WTC11 (cell line): ENCODE measurements at regions not wholly inside any gene's neighbourhood (a gene's known extent, or its start where the extent isn't known, plus 50 kb on each side); places are given as distances from the start of the nearest gene placed in this dataset.

ENCODE experiments used
- ATAC-seq: fragments of 200-7000 bp; cut with Tn5 transposase; 2 replicates; pipeline ENCODE4 v1.10.0; 2021; ENCODE audit warnings: mild to moderate bottlenecking, moderate library complexity
- CTCF ChIA-PET: fragments of 300-600 bp; sonication (Branson Sonifier 250); formaldehyde crosslinking; loops from one replicate; lab custom pipeline; 2021; ENCODE audit warnings: antibody characterized with exemption; lab: Charles Lee
- POLR2A ChIA-PET: fragments of 350-600 bp; sonication (Branson Sonifier 250); formaldehyde crosslinking; loops from one replicate; lab custom pipeline; 2021; ENCODE audit warnings: antibody characterized with exemption; lab: Charles Lee
- DNase-seq: peaks from one replicate; pipeline ENCODE4 v3.0.0; 2021; ENCODE audit warnings: low spot score
- H3K27ac Mint-ChIP-seq: 2 replicates; pipeline ENCODE4 v1.8.0; 2021; ENCODE audit warnings: mixed read lengths
- H3K27me3 Mint-ChIP-seq: 2 replicates; pipeline ENCODE4 v1.8.0; 2021; ENCODE audit warnings: low read depth, mild to moderate bottlenecking, moderate library complexity, mixed read lengths
- H3K36me3 Mint-ChIP-seq: 2 replicates; pipeline ENCODE4 v1.8.0; 2021; ENCODE audit warnings: mixed read lengths
- H3K4me1 Mint-ChIP-seq: 2 replicates; pipeline ENCODE4 v1.8.0; 2022; ENCODE audit warnings: mixed read lengths
- H3K4me3 Mint-ChIP-seq: 2 replicates; pipeline ENCODE4 v1.8.0; 2021; ENCODE audit warnings: mild to moderate bottlenecking, moderate library complexity, mixed read lengths
- H3K9me3 Mint-ChIP-seq: 2 replicates; pipeline ENCODE4 v1.8.0; 2021; ENCODE audit warnings: mixed read lengths
- ATF1 ChIP-seq: sonication (generic); formaldehyde crosslinking; IDR thresholded peaks from 2 replicates; pipeline ENCODE4 v1.8.1; 2023; ENCODE audit warnings: mild to moderate bottlenecking, moderate library complexity, missing genetic modification reagents
- CREM ChIP-seq: sonication (generic); formaldehyde crosslinking; IDR thresholded peaks from 2 replicates; pipeline ENCODE4 v1.8.1; 2022; ENCODE audit warnings: mild to moderate bottlenecking, missing genetic modification reagents, moderate library complexity
- ETV6 ChIP-seq: sonication (generic); formaldehyde crosslinking; IDR thresholded peaks from 2 replicates; pipeline ENCODE4 v1.8.1; 2022; ENCODE audit warnings: mild to moderate bottlenecking, missing genetic modification reagents
- FOXK1 ChIP-seq: sonication (generic); formaldehyde crosslinking; IDR thresholded peaks from 2 replicates; pipeline ENCODE4 v1.8.0; 2022; ENCODE audit warnings: mild to moderate bottlenecking, moderate library complexity, missing genetic modification reagents
- MXD4 ChIP-seq: fragments of 250-450 bp; sonication (Bioruptor Pico); IDR thresholded peaks from 2 replicates; pipeline ENCODE4 v1.8.0; 2021; ENCODE audit warnings: mild to moderate bottlenecking, moderate library complexity, borderline replicate concordance
- NR1H2 ChIP-seq: sonication (generic); formaldehyde crosslinking; IDR thresholded peaks from 2 replicates; pipeline ENCODE4 v1.9.0; 2021; ENCODE audit warnings: mild to moderate bottlenecking, moderate library complexity, missing genetic modification reagents
- PRRX2 ChIP-seq: fragments of 250-450 bp; sonication (Bioruptor Pico); IDR thresholded peaks from 2 replicates; pipeline ENCODE4 v1.8.0; 2021; ENCODE audit warnings: mild to moderate bottlenecking
- RORB ChIP-seq: fragments of 250-450 bp; sonication (Bioruptor Pico); IDR thresholded peaks from 2 replicates; pipeline ENCODE4 v1.9.0; 2021; ENCODE audit warnings: mild to moderate bottlenecking
- TP53 ChIP-seq: sonication (generic); formaldehyde crosslinking; IDR thresholded peaks from 2 replicates; pipeline ENCODE4 v1.8.1; 2023; ENCODE audit warnings: mild to moderate bottlenecking, missing genetic modification reagents
- ZNF232 ChIP-seq: sonication (generic); formaldehyde crosslinking; IDR thresholded peaks from 2 replicates; pipeline ENCODE4 v1.8.0; 2022; ENCODE audit warnings: mild to moderate bottlenecking, missing genetic modification reagents
- ZNF317 ChIP-seq: sonication (generic); formaldehyde crosslinking; IDR thresholded peaks from 2 replicates; pipeline ENCODE4 v1.8.1; 2023; ENCODE audit warnings: low read depth, mild to moderate bottlenecking, moderate library complexity, missing genetic modification reagents, borderline replicate concordance
- TF ChIP-seq, protein P1 (sequence below): fragments of 250-450 bp; sonication (Bioruptor Pico); IDR thresholded peaks from 2 replicates; pipeline ENCODE4 v1.8.0; 2021; ENCODE audit warnings: mild to moderate bottlenecking
- TF ChIP-seq, protein P2 (sequence below): fragments of 250-450 bp; sonication (Bioruptor Pico); IDR thresholded peaks from 2 replicates; pipeline ENCODE4 v2.1.2; 2022; ENCODE audit warnings: mild to moderate bottlenecking, moderate library complexity
- TF ChIP-seq, protein P3 (sequence below): sonication (generic); formaldehyde crosslinking; conservative IDR thresholded peaks from 2 replicates; pipeline ENCODE4 v1.8.1; 2022; ENCODE audit warnings: mild to moderate bottlenecking, missing genetic modification reagents
- TF ChIP-seq, protein P4 (sequence below): sonication (generic); formaldehyde crosslinking; IDR thresholded peaks from 2 replicates; pipeline ENCODE4 v1.8.1; 2023; ENCODE audit warnings: mild to moderate bottlenecking, missing genetic modification reagents, moderate library complexity
- TF ChIP-seq, protein P5 (sequence below): sonication (generic); formaldehyde crosslinking; IDR thresholded peaks from 2 replicates; pipeline ENCODE4 v1.8.1; 2023; ENCODE audit warnings: mild to moderate bottlenecking, moderate library complexity, missing genetic modification reagents
- TF ChIP-seq, protein P6 (sequence below): fragments of 250-450 bp; sonication (Bioruptor Pico); IDR thresholded peaks from 2 replicates; pipeline ENCODE4 v1.9.0; 2021; ENCODE audit warnings: mild to moderate bottlenecking, borderline replicate concordance
- TF ChIP-seq, protein P7 (sequence below): sonication (generic); formaldehyde crosslinking; IDR thresholded peaks from 2 replicates; pipeline ENCODE4 v1.8.1; 2022; ENCODE audit warnings: low read depth, missing genetic modification reagents, borderline replicate concordance
- TF ChIP-seq, protein P8 (sequence below): fragments of 250-450 bp; sonication (Bioruptor Pico); IDR thresholded peaks from 2 replicates; pipeline ENCODE4 v1.9.0; 2021; ENCODE audit warnings: mild to moderate bottlenecking
- TF ChIP-seq, protein P9 (sequence below): fragments of 250-450 bp; sonication (Bioruptor Pico); conservative IDR thresholded peaks from 2 replicates; pipeline ENCODE4 v1.9.0; 2021; ENCODE audit warnings: mild to moderate bottlenecking

DNA sequence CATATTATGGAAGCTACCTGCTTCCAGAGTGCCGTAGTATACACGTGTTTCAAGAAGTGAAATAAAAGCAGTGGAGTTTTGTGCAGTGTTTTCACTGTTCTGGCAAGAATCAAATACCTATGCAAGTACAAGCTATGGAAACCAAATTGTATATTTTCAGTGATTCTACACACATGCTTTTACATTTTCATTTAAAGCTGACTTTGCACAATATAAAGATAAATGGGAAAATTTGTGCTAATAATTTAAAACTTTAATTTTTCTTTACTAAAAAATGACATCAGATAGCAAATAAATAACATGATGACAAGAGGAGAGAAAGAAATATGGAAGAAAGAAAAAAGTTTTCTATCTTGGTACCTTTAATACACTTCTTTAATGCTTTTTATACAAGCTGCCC lies 393.7 kb upstream of the NPVF start (continued):
- TF ChIP-seq, protein P1, sequence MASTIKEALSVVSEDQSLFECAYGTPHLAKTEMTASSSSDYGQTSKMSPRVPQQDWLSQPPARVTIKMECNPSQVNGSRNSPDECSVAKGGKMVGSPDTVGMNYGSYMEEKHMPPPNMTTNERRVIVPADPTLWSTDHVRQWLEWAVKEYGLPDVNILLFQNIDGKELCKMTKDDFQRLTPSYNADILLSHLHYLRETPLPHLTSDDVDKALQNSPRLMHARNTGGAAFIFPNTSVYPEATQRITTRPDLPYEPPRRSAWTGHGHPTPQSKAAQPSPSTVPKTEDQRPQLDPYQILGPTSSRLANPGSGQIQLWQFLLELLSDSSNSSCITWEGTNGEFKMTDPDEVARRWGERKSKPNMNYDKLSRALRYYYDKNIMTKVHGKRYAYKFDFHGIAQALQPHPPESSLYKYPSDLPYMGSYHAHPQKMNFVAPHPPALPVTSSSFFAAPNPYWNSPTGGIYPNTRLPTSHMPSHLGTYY (CRISPR knock-in tag), result no peak
- TF ChIP-seq, protein P2, sequence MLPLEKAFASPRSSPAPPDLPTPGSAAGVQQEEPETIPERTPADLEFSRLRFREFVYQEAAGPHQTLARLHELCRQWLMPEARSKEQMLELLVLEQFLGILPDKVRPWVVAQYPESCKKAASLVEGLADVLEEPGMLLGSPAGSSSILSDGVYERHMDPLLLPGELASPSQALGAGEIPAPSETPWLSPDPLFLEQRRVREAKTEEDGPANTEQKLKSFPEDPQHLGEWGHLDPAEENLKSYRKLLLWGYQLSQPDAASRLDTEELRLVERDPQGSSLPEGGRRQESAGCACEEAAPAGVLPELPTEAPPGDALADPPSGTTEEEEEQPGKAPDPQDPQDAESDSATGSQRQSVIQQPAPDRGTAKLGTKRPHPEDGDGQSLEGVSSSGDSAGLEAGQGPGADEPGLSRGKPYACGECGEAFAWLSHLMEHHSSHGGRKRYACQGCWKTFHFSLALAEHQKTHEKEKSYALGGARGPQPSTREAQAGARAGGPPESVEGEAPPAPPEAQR (CRISPR knock-in tag), result no peak
- no peak for TF ChIP-seq ZNF317 (CRISPR knock-in tag)
- TF ChIP-seq TP53 (CRISPR knock-in tag), result no peak
- no peak for TF ChIP-seq ATF1 (CRISPR knock-in tag)
- TF ChIP-seq NR1H2, result no peak
- TF ChIP-seq PRRX2 (CRISPR knock-in tag), result no peak
- no peak for TF ChIP-seq FOXK1
- no peak for TF ChIP-seq ZNF232 (CRISPR knock-in tag)
- TF ChIP-seq ETV6 (CRISPR knock-in tag), result no peak
- no peak for TF ChIP-seq MXD4
- TF ChIP-seq, protein P3, sequence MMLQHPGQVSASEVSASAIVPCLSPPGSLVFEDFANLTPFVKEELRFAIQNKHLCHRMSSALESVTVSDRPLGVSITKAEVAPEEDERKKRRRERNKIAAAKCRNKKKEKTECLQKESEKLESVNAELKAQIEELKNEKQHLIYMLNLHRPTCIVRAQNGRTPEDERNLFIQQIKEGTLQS, result no peak

DNA sequence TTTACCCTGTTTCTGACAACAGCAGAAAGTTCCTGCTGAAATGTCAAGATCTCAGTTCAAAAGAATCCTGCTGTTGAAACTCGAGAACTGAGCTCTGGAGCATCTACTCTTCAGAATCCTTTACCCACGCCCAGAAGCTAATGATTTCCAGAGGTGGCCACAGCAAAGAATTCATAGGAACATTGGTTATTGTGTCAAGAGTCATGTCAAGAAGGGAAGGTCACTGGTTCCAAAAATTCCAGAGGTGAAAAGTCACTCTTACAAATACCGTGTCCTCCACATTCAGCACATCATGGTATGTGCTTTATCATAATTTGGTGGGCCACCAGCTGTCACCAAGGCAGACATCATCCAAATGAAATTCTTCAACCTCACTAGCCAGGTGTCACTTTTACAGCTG lies 394.4 kb upstream of the NPVF start:
- POLR2A ChIA-PET, result no interaction called here
- Mint-ChIP-seq H3K27ac (no peak overlapping the region), H3K4me1 (peaks cover 11% of the 10 kb centered on the region), H3K4me3 (no peak overlapping the region), H3K36me3 (no peaks in the 10 kb centered on the region; the same call in 1 of the 2 replicates), H3K9me3 (peaks cover 4% of the 10 kb centered on the region; the same call in 1 of the 2 replicates), H3K27me3 (no peaks in the 10 kb centered on the region)
- DNase-seq (no peak), ATAC-seq (no peak)
- CTCF ChIA-PET, result no interaction called here
- no peak for TF ChIP-seq RORB (CRISPR knock-in tag)
- TF ChIP-seq, protein P3, result no peak
- TF ChIP-seq, protein P4, sequence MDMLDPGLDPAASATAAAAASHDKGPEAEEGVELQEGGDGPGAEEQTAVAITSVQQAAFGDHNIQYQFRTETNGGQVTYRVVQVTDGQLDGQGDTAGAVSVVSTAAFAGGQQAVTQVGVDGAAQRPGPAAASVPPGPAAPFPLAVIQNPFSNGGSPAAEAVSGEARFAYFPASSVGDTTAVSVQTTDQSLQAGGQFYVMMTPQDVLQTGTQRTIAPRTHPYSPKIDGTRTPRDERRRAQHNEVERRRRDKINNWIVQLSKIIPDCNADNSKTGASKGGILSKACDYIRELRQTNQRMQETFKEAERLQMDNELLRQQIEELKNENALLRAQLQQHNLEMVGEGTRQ, result no peak
- TF ChIP-seq, protein P5, sequence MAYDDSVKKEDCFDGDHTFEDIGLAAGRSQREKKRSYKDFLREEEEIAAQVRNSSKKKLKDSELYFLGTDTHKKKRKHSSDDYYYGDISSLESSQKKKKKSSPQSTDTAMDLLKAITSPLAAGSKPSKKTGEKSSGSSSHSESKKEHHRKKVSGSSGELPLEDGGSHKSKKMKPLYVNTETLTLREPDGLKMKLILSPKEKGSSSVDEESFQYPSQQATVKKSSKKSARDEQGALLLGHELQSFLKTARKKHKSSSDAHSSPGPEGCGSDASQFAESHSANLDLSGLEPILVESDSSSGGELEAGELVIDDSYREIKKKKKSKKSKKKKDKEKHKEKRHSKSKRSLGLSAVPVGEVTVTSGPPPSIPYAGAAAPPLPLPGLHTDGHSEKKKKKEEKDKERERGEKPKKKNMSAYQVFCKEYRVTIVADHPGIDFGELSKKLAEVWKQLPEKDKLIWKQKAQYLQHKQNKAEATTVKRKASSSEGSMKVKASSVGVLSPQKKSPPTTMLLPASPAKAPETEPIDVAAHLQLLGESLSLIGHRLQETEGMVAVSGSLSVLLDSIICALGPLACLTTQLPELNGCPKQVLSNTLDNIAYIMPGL (CRISPR knock-in tag), result no peak
- no peak for TF ChIP-seq CREM (CRISPR knock-in tag)
- TF ChIP-seq, protein P6, sequence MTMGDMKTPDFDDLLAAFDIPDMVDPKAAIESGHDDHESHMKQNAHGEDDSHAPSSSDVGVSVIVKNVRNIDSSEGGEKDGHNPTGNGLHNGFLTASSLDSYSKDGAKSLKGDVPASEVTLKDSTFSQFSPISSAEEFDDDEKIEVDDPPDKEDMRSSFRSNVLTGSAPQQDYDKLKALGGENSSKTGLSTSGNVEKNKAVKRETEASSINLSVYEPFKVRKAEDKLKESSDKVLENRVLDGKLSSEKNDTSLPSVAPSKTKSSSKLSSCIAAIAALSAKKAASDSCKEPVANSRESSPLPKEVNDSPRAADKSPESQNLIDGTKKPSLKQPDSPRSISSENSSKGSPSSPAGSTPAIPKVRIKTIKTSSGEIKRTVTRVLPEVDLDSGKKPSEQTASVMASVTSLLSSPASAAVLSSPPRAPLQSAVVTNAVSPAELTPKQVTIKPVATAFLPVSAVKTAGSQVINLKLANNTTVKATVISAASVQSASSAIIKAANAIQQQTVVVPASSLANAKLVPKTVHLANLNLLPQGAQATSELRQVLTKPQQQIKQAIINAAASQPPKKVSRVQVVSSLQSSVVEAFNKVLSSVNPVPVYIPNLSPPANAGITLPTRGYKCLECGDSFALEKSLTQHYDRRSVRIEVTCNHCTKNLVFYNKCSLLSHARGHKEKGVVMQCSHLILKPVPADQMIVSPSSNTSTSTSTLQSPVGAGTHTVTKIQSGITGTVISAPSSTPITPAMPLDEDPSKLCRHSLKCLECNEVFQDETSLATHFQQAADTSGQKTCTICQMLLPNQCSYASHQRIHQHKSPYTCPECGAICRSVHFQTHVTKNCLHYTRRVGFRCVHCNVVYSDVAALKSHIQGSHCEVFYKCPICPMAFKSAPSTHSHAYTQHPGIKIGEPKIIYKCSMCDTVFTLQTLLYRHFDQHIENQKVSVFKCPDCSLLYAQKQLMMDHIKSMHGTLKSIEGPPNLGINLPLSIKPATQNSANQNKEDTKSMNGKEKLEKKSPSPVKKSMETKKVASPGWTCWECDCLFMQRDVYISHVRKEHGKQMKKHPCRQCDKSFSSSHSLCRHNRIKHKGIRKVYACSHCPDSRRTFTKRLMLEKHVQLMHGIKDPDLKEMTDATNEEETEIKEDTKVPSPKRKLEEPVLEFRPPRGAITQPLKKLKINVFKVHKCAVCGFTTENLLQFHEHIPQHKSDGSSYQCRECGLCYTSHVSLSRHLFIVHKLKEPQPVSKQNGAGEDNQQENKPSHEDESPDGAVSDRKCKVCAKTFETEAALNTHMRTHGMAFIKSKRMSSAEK (CRISPR knock-in tag), result no peak
- TF ChIP-seq, protein P7, sequence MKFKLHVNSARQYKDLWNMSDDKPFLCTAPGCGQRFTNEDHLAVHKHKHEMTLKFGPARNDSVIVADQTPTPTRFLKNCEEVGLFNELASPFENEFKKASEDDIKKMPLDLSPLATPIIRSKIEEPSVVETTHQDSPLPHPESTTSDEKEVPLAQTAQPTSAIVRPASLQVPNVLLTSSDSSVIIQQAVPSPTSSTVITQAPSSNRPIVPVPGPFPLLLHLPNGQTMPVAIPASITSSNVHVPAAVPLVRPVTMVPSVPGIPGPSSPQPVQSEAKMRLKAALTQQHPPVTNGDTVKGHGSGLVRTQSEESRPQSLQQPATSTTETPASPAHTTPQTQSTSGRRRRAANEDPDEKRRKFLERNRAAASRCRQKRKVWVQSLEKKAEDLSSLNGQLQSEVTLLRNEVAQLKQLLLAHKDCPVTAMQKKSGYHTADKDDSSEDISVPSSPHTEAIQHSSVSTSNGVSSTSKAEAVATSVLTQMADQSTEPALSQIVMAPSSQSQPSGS (CRISPR knock-in tag), result no peak
- TF ChIP-seq, protein P8, sequence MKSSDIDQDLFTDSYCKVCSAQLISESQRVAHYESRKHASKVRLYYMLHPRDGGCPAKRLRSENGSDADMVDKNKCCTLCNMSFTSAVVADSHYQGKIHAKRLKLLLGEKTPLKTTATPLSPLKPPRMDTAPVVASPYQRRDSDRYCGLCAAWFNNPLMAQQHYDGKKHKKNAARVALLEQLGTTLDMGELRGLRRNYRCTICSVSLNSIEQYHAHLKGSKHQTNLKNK (CRISPR knock-in tag), result no peak
- TF ChIP-seq, protein P9, sequence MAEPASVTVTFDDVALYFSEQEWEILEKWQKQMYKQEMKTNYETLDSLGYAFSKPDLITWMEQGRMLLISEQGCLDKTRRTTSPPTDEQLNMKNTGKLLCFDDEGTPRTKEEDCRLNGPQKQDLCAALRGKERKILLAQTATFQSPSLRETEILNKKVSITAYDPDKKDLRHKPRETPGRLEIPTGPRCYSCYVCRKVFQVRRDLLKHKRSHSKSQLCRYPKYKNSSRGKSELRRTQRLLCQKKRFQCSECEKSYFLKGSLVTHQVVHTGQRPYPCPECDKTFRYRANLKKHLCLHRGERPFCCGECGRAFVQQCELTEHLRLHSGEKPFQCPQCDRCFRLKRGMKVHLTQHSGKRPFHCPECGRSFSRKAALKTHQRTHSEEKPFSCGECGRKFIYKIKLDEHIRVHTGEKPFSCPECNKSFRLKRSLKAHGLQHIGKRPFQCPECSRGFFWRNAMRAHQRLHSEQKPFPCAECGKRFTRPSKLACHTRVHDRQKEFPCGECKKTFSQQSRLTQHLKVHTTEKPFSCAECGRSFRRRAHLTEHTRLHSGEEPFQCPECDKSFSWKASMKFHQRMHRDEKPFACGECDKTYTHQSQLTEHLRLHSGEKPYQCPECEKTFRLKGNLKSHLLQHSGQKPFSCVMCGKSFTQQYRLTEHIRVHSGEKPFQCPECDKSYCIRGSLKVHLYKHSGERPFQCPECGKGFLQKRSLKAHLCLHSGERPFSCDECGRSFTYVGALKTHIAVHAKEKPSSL (CRISPR knock-in tag), result no peak
